Dedifferentiated amniotic fluid mesenchymal stem cell (primary cell): ENCODE measurements at regions not wholly inside any gene's neighbourhood (a gene's known extent, or its start where the extent isn't known, plus 50 kb on each side); places are given as distances from the start of the nearest gene placed in this dataset.
"Not testable (repeated sequence)": the region's sequence is repeated elsewhere in the genome, so short reads cannot be mapped to it uniquely, and the experiment has no call there.

Experiments
- DNase-seq: peaks from one replicate; pipeline ENCODE4 v3.0.0-alpha.2; 2016; ENCODE audit errors: extremely low spot score

- DNase-seq: no peak
Observed at GRCh38 chr3:178340506-178340905, 195.7 kb upstream of the KCNMB2 start.

GRCh38 chr3:178341636-178342035 is 194.6 kb upstream of the KCNMB2 start:
- no peak for DNase-seq

- peak; percentile 17 for DNase-seq
Observed at GRCh38 chr3:178342111-178342510, 194.1 kb upstream of the KCNMB2 start.

GRCh38 chr3:178343433-178344038 is 192.7 kb upstream of the KCNMB2 start:
- DNase-seq: no peak

GRCh38 chr3:178345944-178346343 is 190.3 kb upstream of the KCNMB2 start:
- no peak for DNase-seq

GRCh38 chr3:178348561-178349217 is 187.5 kb upstream of the KCNMB2 start:
- not testable (repeated sequence) for DNase-seq

- not testable (repeated sequence) for DNase-seq
Observed at GRCh38 chr3:178349218-178349596, 187.0 kb upstream of the KCNMB2 start.

- peak; percentile 35 for DNase-seq
Observed at GRCh38 chr3:178350763-178351162, 185.5 kb upstream of the KCNMB2 start.

GRCh38 chr3:178352326-178353005 is 183.8 kb upstream of the KCNMB2 start:
- DNase-seq: peak; percentile 86

GRCh38 chr3:178353006-178353694 is 183.1 kb upstream of the KCNMB2 start:
- DNase-seq: peak; percentile 47

GRCh38 chr3:178359728-178360127 is 176.5 kb upstream of the KCNMB2 start:
- DNase-seq: no peak

- not testable (repeated sequence) for DNase-seq
Observed at GRCh38 chr3:178363048-178363447, 173.2 kb upstream of the KCNMB2 start.

- DNase-seq: no peak
Observed at GRCh38 chr3:178367817-178368617, 168.2 kb upstream of the KCNMB2 start.

GRCh38 chr3:178369006-178369405 is 167.2 kb upstream of the KCNMB2 start:
- no peak for DNase-seq

GRCh38 chr3:178369811-178370210 is 166.4 kb upstream of the KCNMB2 start:
- DNase-seq: no peak

GRCh38 chr3:178370387-178370786 is 165.8 kb upstream of the KCNMB2 start:
- no peak for DNase-seq

- DNase-seq: no peak
Observed at GRCh38 chr3:178381555-178381954, 154.7 kb upstream of the KCNMB2 start.

GRCh38 chr3:178381971-178382448 is 154.2 kb upstream of the KCNMB2 start:
- DNase-seq: peak; percentile 54

GRCh38 chr3:178382449-178383061 is 153.7 kb upstream of the KCNMB2 start:
- peak; percentile 93 for DNase-seq

GRCh38 chr3:178384321-178385230 is 151.7 kb upstream of the KCNMB2 start:
- DNase-seq: no peak
